GM19452 (cell line): ENCODE measurements at regions not wholly inside any gene's neighbourhood (a gene's known extent, or its start where the extent isn't known, plus 50 kb on each side); places are given as distances from the start of the nearest gene placed in this dataset.
A peak's percentile ranks its signal among the peaks of the same experiment; 100 is the strongest.

Experiments used
- ATAC-seq: cut with Tn5 transposase; IDR thresholded peaks from one replicate; pipeline ENCODE4 v1.9.1; 2021; ENCODE audit not compliant: unreplicated experiment

DNA sequence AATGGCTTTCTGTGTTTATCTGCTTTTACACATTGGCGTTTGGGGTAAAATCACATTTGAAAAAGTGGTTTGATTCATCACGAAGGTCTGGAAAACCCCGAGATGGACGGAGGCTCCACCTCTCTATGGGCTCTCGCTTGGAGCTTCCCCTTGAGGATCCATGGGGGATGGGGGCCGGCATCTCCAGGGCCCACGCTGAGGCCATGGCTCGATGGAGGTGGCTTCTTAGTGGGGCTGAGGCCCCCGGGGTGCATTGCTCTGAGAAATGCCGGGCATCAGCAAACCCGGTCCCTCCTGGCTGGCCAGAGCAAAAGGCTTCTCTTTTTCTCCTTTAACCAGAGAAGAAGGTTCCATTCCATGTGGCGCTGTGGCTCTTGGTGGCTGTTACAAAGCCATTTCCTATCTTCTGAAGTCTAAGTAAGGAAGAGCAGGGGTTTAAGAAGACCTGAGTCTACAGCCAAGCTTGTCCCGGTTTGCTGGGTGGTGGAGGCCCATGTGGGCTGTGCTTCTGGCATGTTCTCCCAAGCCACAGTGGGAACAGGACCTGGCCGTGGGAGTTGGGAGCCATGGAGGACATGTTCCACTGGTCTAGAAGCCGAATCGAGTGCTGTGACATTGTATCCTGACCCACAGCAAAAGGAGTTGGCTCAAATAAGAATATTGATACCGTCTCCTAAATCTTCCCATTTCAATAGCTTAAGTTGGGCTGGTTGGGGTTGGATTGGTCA is 243.5 kb upstream of the PITRM1 start:
- ATAC-seq, result no peak

DNA sequence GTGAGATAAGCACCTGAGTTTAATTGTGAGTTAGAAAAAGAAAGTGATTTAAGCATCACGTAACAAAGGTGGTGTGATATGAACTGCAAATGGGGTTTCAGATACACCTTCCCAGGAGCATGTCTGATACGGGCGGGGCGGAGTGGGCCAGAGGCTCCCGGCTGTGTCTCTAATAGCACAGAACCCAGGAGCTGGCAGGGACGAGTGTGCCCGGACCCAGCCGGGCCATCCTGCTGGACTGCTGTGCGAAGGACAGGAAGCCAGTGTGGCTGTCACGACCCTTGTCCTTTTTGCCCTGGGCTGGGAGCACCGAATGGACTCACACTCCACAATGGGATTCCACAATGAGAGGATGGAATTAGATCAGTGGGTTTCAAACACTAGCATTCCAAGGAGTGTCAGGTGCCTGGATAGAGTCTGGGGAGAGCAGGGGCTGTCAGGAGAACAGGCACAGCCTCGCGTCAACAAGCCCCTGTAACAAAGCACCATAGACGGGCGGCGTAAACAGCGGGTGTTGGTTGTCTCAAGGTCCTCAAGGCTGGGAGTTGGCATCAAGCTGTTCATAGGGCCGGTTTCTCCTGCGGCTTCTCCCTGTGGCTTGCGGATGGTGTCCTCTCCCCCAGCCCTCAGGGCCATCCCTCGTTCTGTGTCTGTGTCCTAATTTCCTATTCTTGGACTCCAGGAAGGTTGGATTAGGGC is 242.6 kb upstream of the PITRM1 start:
- no peak for ATAC-seq

DNA sequence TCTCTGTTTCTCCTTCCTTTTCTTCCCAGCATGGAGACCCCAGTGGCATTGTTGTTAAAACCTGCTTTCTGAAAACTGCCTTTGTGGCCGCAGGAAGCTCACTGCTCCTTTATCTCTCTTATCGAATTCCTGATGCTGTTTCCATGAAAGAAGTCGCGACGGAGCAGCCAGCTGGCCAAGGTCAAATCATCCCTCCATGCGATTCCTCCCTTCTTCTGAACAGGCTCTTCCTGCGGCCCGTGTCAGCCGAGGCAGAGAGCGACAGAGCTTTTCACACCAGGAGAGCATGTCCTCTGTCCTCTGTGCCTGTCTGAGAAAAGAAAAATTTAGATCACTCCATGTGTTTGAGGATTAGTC is 242.1 kb upstream of the PITRM1 start:
- no peak for ATAC-seq

DNA sequence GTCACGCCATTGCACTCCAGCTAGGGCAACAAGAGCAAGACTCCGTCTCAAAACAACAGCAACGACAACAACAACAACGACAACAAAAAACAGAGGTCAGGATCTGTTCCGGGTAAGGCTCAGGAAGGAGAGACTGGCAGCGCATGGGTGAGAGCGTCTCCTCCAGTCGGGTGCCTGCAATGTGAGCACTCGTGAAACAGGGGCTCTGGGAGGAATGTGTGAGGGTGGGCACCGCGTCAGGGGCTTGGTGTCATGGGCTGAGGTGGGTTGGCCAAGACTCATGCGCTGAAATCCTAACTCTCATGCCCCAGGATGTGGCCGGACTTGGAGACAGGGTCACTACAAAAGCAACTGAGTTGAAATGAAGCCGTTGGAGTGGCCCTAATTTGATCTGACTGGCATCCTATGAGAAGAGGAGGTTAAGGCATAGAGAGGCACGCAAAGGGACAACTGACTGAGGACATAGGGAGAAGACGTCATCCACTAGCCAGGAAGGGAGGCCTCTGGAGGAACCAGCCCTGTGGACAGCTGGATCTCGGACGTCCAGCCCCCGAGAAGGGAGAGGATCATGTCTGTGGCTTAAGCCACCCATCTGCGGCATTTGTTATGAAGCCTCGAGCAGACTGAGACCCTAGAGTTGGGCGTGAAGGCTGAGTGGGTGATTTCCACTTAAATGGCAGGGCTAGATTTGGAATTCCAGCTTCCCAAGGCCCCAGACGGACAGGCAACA is 241.5 kb upstream of the PITRM1 start:
- no peak for ATAC-seq

DNA sequence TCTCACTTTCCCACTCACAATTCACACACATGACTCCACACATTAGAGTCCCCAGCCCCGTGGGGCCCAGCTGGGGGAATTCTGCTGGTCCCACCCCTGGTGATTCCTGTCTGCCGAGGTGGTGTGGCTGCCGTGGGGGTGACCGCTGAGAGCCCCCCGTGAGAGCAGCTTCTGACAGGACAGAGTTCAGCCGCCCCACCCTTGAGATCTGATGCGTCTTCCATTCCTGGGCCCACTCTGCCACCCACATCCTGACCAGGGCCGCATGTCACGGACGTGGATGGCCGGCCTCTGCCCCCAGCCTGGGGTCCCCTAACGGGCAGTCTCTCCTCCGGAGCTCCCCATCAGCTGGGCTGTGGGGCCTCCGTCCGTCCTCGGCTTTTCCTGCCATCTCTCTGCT is 240.1 kb upstream of the PITRM1 start:
- ATAC-seq, result no peak

DNA sequence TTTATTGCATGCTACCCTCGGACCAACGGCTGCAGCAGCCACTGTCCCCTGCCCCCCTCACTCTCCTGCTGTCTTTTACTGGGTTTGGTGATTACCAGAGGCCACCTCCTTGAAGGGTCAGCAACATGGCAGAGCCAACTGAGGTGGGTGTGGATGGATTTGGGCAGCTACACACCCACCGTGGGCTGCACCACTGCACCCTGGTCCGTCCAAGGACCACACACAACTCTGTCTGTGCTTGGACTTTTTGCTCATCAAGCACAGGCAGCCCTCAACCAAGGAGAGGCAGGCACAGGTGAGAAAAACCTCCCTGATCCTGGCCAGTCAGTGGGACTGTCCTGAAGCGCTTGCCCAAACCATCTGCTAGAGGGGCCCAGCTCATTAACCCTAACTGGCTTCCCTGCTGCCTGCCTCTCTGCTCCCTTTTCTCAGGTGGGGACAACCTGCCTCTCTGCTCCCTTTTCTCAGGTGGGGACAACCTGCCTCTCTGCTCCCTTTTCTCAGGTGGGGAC is 239.5 kb upstream of the PITRM1 start:
- ATAC-seq, result no peak

DNA sequence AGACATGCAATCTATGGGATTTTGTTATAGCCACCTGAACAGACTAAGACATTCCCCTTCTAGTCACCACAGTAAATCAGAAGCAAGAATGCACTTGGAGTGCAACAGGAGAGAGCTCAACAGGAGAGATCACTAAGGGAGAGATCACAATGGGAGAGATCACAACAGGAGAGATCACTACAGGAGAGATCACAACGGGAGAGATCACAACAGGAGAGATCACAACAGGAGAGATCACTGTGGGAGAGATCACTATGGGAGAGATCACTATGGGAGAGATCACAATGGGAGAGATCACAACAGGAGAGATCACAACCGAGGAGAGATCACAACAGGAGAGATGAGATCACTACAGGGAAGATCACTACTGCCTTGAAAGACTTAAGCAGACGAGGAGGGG is 238.5 kb upstream of the PITRM1 start:
- no peak for ATAC-seq

DNA sequence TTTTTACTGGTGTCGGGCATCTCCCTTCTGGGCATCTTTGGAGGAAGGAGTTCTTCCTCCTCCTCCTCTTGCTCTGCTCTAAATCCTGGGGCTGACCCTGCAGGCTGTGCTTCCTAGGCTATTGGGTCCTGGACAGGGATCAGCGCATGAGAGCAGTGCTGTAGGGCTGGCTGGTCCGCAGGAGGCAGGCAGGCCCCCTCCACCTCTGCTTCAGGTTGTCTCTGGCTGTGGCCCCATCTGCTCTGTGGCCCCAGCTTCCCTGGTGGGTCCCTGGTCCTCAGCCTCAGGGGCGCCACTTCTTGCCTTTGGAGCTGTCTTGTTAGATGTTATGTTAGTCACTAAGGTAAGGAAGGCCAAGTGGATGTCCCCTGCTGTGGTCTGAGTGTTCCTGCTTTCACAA is 237.3 kb upstream of the PITRM1 start:
- ATAC-seq, result no peak

DNA sequence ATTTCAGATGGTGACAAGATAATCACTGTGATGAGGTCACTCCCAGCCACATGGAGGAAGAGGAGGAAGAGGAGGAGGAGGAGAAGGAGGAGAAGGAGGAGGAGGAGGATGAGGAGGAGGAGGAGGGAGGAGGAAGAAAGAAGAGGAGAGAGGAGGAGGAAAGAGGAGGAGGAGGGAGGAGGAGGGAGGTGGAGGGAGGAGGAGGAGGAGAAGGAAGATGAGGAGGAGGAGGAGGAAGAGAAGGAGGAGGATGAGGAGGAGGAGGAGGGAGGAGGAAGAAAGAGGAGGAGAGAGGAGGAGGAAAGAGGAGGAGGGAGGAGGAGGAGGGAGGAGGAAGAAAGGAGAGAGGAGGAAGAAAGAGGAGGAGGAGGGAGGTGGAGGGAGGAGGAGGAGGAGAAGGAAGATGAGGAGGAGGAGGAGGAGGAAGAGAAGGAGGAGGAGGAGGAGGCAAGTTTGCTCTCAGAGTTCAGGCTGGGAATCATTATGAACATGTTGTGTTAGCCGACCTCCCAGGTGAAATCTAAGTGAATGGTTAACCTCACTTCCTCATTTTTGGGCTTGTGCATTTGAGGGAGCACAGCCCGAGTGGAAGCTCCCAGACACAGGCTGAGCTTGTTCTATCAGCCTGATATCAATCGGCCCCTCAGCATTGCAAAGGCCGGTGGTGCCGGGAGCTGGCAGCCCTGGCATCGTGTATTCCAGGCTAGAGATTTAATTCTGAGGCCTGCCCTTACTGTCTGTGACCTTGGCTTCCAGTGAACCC is 236.2 kb upstream of the PITRM1 start:
- ATAC-seq, result peak; percentile 61

DNA sequence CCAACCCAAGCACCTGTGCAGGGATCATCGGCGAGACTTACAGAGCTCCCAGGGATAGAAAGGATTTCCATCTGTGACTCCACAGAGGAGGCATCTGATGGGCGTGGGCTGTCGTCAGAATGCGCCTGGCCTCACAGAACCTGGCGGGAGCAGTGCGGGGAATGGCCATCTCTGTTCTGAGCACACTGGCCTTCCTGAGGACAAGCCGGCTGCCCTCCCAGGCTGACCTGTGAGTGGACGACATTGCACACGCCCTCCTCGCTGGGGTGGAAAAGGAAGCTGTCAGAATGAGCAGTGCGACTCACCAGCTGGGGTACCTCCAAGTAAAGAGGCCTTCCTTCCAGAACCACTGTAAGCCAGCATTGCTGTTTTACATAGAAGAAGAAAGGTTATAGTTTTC is 234.6 kb upstream of the PITRM1 start:
- no peak for ATAC-seq

DNA sequence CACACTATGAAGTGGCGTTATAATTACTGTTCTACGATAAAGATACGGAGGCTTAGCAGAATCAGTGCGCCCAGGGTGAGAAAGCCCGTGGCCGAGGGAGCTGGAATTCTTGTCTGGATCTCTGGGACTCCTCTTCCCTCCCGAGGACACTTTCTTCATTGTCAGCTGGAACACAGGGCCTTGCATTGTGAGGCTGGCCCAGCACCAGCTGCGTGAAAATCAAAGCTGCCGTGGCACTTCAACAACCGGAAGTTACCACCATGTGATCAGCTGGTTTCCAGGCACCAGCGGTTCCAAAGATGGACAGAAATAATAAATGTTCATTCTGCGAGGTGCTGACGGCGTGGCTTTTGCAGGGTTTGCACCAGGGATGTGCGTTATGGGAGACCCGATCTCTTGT is 234.0 kb upstream of the PITRM1 start:
- ATAC-seq, result no peak

DNA sequence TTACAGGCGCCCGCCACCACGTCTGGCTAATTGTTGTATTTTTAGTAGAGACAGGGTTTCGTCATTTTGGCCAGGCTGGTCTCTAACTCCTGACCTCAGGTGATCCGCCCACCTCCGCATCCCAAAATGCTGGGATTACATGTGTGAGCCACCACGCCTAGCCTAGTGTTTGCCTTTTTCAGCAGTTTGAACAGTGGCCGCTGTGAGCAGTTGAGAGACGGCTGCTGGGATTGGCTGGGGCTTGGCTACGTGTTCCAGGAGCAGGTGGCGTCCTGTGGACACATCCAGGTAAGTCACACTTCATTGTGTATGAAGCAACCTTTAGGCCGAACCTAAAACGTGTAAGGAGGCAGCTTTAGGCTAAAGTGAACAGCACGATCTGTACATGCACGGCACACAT is 231.8 kb upstream of the PITRM1 start:
- ATAC-seq, result no peak

DNA sequence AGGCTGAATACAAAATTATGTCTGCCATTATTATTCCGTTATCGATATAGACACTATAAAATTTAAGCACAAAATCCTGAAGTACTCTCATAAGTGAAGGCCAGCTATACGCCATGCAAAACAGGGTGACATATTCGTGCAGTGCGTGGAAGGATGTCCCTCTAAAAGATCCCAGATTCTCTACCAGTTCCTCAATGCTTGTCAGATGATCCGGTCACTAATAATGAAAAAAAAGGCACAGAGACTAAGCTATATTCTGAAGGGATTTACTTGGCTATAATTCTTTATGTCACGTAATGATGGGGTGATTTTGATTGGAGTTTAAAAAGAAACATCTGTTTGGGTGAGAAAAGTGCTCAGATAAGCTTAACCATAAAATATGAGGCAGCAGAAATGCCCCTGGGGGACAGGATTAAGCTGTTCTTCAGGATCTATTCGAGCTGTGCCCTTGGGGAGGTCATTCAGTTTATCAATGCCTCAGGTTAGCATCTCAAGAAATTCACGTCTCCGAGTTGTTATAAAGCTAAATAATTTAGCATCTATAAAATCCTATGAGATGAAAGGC is 229.7 kb upstream of the PITRM1 start:
- no peak for ATAC-seq

DNA sequence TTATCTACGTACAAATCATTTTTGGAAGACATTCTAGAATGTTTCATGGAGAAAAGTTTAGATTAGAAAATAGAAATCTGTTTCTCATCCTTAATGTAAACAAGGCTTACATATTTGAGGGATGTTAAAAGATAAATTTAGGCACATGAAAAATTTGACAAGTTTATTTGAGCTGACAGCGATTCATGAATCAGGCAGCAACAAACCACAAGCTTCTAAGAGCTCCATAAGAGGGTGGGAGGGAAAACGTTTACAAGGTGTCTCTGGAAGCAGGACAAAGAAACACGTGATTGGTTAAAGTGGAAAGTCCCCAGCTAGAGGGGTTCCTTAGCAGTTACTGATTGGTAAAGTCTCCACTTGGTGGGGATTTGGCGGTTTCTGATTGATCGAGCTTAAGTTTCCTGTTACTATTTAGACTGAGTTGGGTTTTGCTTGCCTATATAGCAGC is 228.9 kb upstream of the PITRM1 start:
- ATAC-seq, result no peak

DNA sequence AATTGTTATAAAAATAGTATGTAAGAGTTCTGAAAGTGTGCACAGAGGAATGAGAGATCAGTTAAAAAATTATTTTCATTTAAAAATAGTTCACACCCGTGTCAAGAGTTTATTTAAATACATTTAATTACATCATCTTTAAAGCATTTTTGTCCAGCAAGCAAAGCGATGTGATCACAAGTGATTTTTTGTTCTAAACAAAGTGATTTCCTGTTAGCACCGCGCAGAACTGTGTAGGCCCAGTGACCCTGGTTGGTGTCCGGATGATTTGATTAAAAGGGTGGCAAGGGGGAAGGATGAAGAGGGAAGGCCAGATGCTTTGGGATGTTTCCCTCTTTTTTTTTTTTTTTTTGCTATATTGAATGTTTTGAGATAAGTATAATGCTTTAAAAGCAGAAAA is 227.8 kb upstream of the PITRM1 start:
- no peak for ATAC-seq

DNA sequence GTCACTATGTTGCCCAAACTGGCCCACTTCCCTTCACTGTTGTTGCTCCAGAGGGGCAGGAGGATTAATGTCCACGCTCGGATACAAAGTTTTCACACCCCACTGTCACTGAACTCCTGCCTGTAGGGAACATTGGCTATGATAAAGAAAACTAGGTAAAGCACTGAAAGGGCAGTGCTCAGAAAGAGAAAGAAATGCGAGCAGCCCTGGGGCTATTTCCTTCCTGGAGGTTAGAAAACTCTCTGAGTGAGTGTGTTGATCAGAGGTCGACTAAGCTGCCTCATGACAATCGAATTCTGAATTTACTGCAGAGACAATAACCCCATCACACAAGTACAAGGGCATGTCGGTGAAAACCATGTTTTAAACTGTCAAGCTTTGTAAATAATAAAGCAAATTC is 227.2 kb upstream of the PITRM1 start:
- no peak for ATAC-seq

DNA sequence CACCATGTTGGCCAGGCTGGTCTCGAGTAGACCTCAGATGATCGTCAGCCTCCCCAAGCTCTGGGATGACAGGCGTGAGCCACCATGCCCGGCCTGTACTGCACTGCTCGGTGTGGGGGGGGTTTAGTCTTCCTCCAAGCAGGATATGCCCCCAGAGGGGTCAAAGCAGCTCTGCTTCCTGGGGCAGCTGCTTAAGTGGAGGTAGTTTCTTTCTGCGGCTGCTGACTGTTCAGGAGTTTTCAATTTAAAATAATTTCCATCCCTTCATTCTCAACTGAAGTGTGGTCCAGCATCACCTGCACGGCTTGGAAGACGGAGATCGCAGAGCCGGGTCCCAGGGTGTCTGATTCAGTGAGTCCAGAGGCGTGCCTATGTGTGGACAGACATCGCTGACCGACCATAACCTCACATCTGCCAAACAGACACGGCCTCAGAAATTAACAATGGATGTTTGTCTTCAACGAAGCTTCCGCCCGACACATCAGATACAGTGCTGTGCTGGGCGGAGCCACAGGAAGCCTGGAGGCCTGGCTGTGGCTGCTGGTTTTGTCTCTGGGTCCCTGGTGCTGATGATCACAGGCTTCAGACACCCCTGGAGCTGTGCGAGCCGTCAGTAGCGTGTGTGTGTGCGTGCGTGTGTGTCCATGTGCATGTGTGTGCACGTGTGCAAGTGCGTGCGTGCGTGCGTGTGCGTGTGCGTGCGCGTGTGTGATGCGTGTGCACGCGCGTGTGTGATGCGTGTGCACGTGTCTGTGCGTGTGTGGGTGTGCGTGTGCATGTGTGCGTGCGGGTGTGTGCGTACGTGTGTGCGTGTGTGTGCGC is 226.5 kb upstream of the PITRM1 start:
- ATAC-seq, result no peak

DNA sequence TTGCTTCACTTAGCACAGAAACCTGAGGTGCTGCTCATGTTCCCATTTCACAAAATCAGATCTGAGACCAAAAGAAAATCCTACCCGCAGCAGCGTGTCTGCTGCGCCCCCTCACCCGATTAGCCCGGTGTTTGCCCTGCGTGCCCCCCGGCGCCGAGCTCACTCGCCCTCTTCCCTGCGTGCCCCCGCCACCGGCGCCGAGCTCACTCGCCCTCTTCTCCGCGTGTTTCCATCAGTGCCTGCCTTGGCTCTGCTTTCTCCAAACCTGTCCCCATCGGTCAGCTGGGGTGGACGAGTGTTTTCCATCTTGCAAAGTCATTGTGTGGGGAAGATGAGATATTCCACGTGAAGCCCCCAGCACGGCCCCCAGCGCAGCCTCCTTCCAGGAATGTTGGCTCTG is 225.3 kb upstream of the PITRM1 start:
- ATAC-seq, result no peak

DNA sequence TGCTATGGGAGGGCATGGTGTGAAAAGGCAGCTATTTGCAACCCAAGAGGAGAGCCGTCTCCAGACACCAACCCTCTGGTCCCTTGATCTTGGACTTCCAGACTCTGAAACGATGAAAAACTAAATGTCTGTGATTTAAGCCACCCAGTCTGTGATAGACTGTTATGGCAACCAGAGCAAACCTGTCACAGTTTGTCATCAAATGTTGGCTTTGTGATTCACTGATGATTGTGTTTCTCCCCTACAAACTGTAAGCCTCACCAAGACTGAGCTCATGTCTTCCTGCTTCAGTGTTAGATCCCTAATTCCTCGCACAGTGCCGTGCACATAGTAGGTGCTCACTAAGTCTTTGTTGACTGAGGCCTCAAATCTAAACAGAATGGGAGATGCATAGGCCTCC is 224.6 kb upstream of the PITRM1 start:
- ATAC-seq, result no peak

DNA sequence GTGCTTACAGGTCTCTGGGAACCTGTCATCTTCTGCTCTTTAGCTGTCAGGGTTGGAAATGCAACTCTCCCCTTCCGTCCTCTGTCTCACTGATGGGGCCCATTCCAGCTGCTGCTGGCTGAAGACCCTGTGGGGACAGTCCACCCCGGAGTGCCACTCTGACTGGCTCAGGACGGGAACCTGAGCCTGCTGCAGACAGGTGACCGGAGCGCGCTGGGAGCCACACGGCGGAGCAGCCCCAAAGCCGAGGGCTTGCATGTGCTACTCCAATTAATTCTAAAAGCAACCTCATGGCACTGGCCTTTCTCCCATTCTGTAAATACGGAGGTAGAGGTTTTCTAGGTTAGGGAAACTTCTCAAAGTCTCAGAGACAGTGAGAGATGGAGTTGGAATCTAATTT is 223.5 kb upstream of the PITRM1 start:
- no peak for ATAC-seq
